ENCODE measurements at regions not wholly inside any gene's neighbourhood (a gene's known extent, or its start where the extent isn't known, plus 50 kb on each side); places are given as distances from the start of the nearest gene placed in this dataset.

DNA sequence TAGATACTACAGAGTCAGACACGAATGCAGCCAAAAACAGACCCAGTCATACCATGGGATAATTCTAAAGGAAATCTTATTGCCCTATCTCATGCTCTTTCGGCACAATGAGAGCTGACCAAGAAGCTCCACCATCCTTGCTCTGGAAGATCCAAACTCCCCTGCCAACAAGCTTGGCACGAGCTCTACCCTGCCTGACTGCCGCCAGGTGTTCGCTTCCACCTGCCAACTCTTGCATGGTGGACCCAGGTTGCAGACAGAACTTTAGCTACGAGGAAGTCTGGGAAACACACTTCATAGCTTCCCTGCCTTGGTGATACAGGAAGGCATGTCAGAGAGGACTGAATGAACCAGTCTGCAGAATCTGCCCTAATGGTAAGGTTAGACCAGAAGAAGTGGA lies 355.0 kb downstream of the DRD1 start:
- no peaks in the 10 kb centered on the region for H3K9me3 ChIP-seq

DNA sequence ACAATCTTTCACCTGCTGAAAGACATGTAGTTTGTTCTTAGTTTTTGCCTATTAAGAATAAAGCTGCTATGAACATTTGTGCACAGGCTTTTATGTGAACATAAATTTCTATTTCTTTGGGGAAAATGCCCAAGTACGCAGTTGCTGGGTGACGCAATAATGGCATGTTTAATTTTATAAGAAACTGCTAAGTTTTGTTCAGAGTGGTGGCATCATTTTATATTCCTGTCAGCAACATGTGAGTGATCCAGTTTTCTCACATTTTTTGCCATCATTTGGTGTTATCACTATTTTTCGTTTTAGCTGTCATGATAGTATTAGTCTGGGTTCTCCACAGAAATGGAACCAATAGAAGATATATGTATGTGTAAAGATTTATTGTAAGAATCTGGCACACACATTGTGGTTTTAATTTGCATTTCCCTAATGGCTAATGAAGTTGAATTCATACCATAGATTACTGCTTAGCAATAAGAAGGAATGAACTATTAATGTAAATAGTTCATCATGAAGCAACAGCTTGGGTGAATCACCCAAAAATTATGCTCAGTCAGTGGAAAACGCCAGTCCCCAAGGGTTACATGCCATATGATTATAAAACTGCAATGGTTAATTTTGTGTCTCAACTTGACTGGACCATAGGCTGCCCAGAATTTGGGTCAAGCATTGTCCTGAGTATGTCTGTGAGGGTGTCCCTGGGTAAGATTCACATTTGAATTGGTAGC lies 358.6 kb downstream of the MSX2 start:
- DNase-seq = no peak
- H3K36me3 ChIP-seq = no peaks in the 10 kb centered on the region
- H3K27ac ChIP-seq = no peak overlapping the region
- WGBS, 5 donors = 82 to 88% (median 86%) methylated on average over 4 of the region's 4 CpGs
- intact Hi-C loops (cut with DNase I; ENCODE audit: low total_unique reads) = no loop called here
- no peaks in the 10 kb centered on the region for H3K27me3 ChIP-seq
- no peak for TF ChIP-seq EP300 (IDR thresholded peaks at IDR 0.05)
- no peak for TF ChIP-seq POLR2AphosphoS5 (IDR thresholded peaks at IDR 0.05)
- TF ChIP-seq, protein P1, sequence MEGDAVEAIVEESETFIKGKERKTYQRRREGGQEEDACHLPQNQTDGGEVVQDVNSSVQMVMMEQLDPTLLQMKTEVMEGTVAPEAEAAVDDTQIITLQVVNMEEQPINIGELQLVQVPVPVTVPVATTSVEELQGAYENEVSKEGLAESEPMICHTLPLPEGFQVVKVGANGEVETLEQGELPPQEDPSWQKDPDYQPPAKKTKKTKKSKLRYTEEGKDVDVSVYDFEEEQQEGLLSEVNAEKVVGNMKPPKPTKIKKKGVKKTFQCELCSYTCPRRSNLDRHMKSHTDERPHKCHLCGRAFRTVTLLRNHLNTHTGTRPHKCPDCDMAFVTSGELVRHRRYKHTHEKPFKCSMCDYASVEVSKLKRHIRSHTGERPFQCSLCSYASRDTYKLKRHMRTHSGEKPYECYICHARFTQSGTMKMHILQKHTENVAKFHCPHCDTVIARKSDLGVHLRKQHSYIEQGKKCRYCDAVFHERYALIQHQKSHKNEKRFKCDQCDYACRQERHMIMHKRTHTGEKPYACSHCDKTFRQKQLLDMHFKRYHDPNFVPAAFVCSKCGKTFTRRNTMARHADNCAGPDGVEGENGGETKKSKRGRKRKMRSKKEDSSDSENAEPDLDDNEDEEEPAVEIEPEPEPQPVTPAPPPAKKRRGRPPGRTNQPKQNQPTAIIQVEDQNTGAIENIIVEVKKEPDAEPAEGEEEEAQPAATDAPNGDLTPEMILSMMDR (IDR thresholded peaks at IDR 0.05) = no peak
- TF ChIP-seq POLR2A (IDR thresholded peaks at IDR 0.05) = no peak
- H3K4me3 ChIP-seq = no peak overlapping the region
- no peaks in the 10 kb centered on the region for H3K9me3 ChIP-seq
- H3K4me1 ChIP-seq = peaks cover 0 to 4% (median 0%) of the 10 kb centered on the region in 4 donors

More for the DNA sequence above, 355.0 kb downstream of the DRD1 start:
- Histone ChIP-seq H3K36me3 (no peaks in the 10 kb centered on the region), H3K4me1 (no peaks in the 10 kb centered on the region), H3K4me3 (no peak overlapping the region), H3K27me3 (no peaks in the 10 kb centered on the region), H3K27ac (no peak overlapping the region)
- DNase-seq = no peak
- WGBS, 5 donors = 53 to 82% (median 76%) methylated on average over 6 of the region's 6 CpGs
- intact Hi-C loops (cut with DNase I; ENCODE audit: low total_unique reads) = no loop called here
- TF ChIP-seq POLR2A (IDR thresholded peaks at IDR 0.05) (no peak), EP300 (IDR thresholded peaks at IDR 0.05) (no peak), POLR2AphosphoS5 (IDR thresholded peaks at IDR 0.05) (no peak)
- TF ChIP-seq, protein P1 (IDR thresholded peaks at IDR 0.05) = no peak

DNA sequence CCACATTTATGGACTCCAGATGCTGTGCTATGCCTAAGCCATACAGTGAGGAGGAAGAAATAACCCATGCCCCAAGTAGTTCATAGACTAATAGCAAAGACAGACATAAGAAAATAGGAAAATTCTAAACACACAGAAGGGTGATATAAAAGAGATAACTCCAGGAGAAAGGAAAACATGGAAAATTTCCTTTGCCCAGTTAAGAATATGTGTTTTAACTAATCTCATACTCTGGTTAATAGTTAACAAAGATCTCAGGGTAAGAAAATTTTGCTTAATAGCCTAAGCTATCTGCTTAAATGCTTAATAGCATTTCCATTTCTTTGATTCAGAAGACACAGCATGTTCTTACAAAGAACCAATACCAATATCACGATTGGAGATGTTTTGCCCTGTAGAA lies 358.0 kb downstream of the MSX2 start:
- peaks cover 0 to 4% (median 0%) of the 10 kb centered on the region in 4 donors for H3K4me1 ChIP-seq
- H3K36me3 ChIP-seq = no peaks in the 10 kb centered on the region
- H3K4me3 ChIP-seq = no peak overlapping the region
- intact Hi-C loops (cut with DNase I; ENCODE audit: low total_unique reads) = no loop called here
- TF ChIP-seq, protein P1 (IDR thresholded peaks at IDR 0.05) = no peak
- TF ChIP-seq POLR2A (IDR thresholded peaks at IDR 0.05) (no peak), EP300 (IDR thresholded peaks at IDR 0.05) (no peak)
- H3K9me3 ChIP-seq = no peaks in the 10 kb centered on the region
- H3K27me3 ChIP-seq = no peaks in the 10 kb centered on the region
- WGBS, 5 donors = 18 to 40% (median 25%) methylated on average over 1 of the region's 1 CpG
- no peak overlapping the region for H3K27ac ChIP-seq
- DNase-seq = no peak

DNA sequence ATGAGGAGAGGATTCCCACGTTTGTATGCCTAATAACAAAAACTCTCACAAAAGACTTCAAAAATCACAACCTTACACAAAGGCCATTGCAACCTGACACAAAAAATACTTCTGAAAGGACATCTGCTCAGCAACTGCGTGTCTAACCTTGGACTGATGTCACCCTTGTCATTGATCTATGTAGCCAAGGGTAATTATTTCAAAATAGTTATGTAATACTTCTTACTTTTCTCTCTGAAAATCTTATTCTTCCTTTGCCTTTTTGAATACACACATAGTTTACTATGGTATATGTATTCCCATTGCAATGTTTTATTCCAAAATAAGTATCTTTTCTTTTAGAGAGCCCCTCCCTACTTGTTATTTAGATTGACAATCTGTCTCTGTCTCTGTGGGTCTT lies 355.3 kb downstream of the MSX2 start:
- DNase-seq = no peak
- Histone ChIP-seq H3K36me3 (no peaks in the 10 kb centered on the region), H3K9me3 (no peaks in the 10 kb centered on the region), H3K27me3 (no peaks in the 10 kb centered on the region), H3K4me1 (peaks cover 0 to 4% (median 0%) of the 10 kb centered on the region in 4 donors), H3K4me3 (no peak overlapping the region), H3K27ac (no peak overlapping the region)
- 67 to 83% (median 73%) methylated on average over 2 of the region's 2 CpGs for WGBS, 5 donors
- no peak for TF ChIP-seq EP300 (IDR thresholded peaks at IDR 0.05)
- no peak for TF ChIP-seq POLR2A (IDR thresholded peaks at IDR 0.05)
- TF ChIP-seq, protein P1 (IDR thresholded peaks at IDR 0.05) = no peak
- intact Hi-C loops (cut with DNase I; ENCODE audit: low total_unique reads) = no loop called here
